Right lobe of liver (tissue), 6 donors: ENCODE measurements at regions not wholly inside any gene's neighbourhood (a gene's known extent, or its start where the extent isn't known, plus 50 kb on each side); places are given as distances from the start of the nearest gene placed in this dataset.
A peak's percentile ranks its signal among the peaks of the same experiment; 100 is the strongest.
"Not testable (repeated sequence)": the region's sequence is repeated elsewhere in the genome, so short reads cannot be mapped to it uniquely, and the experiment has no call there.

Experiments used
- ATAC-seq, 4 donors: fragments of 200-7000 bp; cut with Tn5 transposase; one replicate each; pipeline ENCODE4 v1.9.1; 2020; ENCODE audit warnings: mild to moderate bottlenecking in 4 of 4, moderate library complexity in 4 of 4
- DNase-seq, 3 donors: peaks; one replicate each; pipeline ENCODE4 v3.0.0-alpha.2; 2020
- H3K27ac ChIP-seq, 3 donors: fragments of 200-600 bp; one replicate each; pipeline ENCODE4 v1.8.0; 2022
- H3K27me3 ChIP-seq, 2 donors: fragments of 200-600 bp; one replicate each; pipeline ENCODE4 v1.8.0; 2022
- H3K36me3 ChIP-seq, 4 donors: fragments of 200-600 bp; sonication (generic) in 1 of 4; one replicate each; pipeline versions ENCODE4 v1.5.1 to v1.8.0; 2017 to 2022; ENCODE audit warnings: control low read depth in 1 of 4
- H3K4me1 ChIP-seq, 4 donors: fragments of 200-600 bp; sonication (generic) in 1 of 4; one replicate each; pipeline versions ENCODE4 v1.5.1 to v1.8.0; 2017 to 2022; ENCODE audit warnings: control low read depth in 1 of 4
- H3K4me3 ChIP-seq, 3 donors: fragments of 200-600 bp; one replicate each; pipeline ENCODE4 v1.8.0; 2022
- H3K9me3 ChIP-seq, 4 donors: fragments of 200-600 bp; sonication (generic) in 1 of 4; one replicate each; pipeline versions ENCODE4 v1.5.1 to v1.8.0; 2017 to 2022; ENCODE audit warnings: control low read depth in 1 of 4
- POLR2A ChIP-seq: fragments of 450-650 bp; IDR thresholded peaks from one replicate; pipeline ENCODE4 v1.6.1; 2017; ENCODE audit warnings: antibody characterized with exemption, mild to moderate bottlenecking
- WGBS: methylation state at CpG from one replicate; pipeline ENCODE4 v1.1.6; 2018; ENCODE audit warnings: low coverage, low lambda C conversion rate; ENCODE audit not compliant: insufficient coverage; ENCODE audit errors: missing lambda C conversion rate; 5-methylcytosine and 5-hydroxymethylcytosine counted together
- intact Hi-C, 2 donors: fragments of 100-400 bp; cut with DNase I; formaldehyde crosslinking; loops; one replicate each; pipeline versions ENCODE4 v1.11.2 to v1.14.1; 2022
- TF ChIP-seq, protein P1 (sequence below), 4 donors: fragments of 200-600 bp in 3 of 4; fragments of 450-650 bp in 1 of 4; IDR thresholded peaks; one replicate each; pipeline versions ENCODE4 v1.5.1 to v1.8.0; 2016 to 2022; ENCODE audit warnings: antibody characterized with exemption in 4 of 4, mild to moderate bottlenecking in 2 of 4
- donor health status: DM: no; HTN: yes; CAD: no.
- donor health status: DM: no; HTN: no; CAD: no.
- donor health status: DM: no; HTN: no; CAD: no.
- donor health status: DM: no; HTN: yes; CAD: no.
- donor health status: DM: no; HTN: yes; CAD: no.

DNA sequence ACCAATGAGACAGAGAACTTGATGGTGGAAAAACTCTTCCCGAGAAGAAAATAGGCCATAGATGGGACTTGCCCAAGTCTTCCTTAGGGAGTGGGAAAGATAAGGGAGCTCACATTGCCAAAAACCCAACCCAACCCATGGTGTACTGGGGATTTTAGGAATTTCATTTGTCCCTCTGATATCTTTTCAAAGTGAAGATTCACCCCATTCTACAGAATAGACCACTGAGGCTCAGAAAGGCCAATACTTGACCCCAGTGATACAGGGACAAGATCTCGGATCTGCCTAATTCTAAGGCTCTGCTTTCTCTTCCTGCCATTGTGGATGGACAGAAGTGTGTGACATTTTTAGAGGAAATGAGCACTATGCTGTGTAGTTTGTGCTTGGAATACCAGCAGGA lies 159.0 kb downstream of the MYCN start:
- H3K36me3 ChIP-seq, result no peaks in the 10 kb centered on the region
- no peak for DNase-seq
- no peak for ATAC-seq
- WGBS, result 83% methylated on average over 2 of the region's 2 CpGs
- TF ChIP-seq POLR2A, result no peak
- TF ChIP-seq, protein P1, sequence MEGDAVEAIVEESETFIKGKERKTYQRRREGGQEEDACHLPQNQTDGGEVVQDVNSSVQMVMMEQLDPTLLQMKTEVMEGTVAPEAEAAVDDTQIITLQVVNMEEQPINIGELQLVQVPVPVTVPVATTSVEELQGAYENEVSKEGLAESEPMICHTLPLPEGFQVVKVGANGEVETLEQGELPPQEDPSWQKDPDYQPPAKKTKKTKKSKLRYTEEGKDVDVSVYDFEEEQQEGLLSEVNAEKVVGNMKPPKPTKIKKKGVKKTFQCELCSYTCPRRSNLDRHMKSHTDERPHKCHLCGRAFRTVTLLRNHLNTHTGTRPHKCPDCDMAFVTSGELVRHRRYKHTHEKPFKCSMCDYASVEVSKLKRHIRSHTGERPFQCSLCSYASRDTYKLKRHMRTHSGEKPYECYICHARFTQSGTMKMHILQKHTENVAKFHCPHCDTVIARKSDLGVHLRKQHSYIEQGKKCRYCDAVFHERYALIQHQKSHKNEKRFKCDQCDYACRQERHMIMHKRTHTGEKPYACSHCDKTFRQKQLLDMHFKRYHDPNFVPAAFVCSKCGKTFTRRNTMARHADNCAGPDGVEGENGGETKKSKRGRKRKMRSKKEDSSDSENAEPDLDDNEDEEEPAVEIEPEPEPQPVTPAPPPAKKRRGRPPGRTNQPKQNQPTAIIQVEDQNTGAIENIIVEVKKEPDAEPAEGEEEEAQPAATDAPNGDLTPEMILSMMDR (IDR thresholded peaks at IDR 0.05), result no peak
- H3K4me3 ChIP-seq, result no peak overlapping the region
- no peak overlapping the region for H3K27ac ChIP-seq
- no peaks in the 10 kb centered on the region for H3K9me3 ChIP-seq
- H3K4me1 ChIP-seq, result peaks cover 0 to 32% (median 6%) of the 10 kb centered on the region in 4 donors
- no peaks in the 10 kb centered on the region for H3K27me3 ChIP-seq
- intact Hi-C loops, result no loop called here

DNA sequence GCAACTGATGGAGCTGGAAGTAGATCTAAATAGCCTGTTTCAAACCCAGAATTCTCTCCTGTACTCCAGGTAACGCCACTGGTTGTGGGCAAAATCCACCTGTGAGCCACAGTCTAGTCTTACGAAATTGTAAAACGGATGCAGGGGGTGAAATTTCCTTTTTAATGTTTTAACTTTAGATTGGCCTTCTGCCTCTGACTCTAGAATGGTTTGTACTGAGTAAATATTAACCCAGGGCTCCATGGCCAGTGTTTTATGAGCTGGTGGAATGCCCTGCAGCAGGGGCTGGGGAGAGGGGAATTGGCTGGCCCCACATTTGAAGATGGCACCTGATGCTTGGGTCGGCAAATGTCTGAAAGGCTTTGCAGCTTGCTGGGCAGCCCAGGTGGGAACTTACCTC lies 156.6 kb downstream of the MYCN start:
- peak; percentile 85 to 91 (median 88) for ATAC-seq
- H3K36me3 ChIP-seq, result no peaks in the 10 kb centered on the region
- H3K27ac ChIP-seq, result peak overlapping the region in 1 of 3 donors; percentile 46
- no peak overlapping the region for H3K4me3 ChIP-seq
- H3K9me3 ChIP-seq, result no peaks in the 10 kb centered on the region
- DNase-seq, result peak in 1 of 3 donors; percentile 54
- H3K4me1 ChIP-seq, result peaks cover 0 to 28% (median 3%) of the 10 kb centered on the region in 4 donors
- intact Hi-C loops, result no loop called here
- WGBS, result 33% methylated on average over 4 of the region's 4 CpGs
- no peak for TF ChIP-seq POLR2A
- TF ChIP-seq, protein P1 (IDR thresholded peaks at IDR 0.05), result no peak
- no peaks in the 10 kb centered on the region for H3K27me3 ChIP-seq

DNA sequence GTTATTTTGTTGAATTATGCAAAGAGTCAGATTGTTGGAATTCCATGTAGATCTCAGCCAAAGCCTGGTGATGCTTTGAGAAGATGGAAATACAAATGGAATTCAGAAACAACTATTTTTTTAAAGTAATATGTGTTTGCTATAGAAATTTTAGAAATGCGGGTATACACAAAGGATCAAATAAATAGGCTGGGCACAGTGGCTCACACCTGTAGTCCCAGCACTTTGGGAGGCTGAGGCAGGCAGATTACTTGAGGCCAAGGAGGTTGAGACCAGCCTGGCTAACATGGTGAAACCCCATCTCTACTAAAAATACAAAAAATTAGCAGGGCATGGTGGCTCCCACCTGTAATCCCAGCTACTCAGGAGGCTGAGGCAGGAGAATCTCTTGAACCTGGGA lies 155.1 kb downstream of the MYCN start:
- H3K27me3 ChIP-seq, ATAC-seq, H3K4me3 ChIP-seq, H3K36me3 ChIP-seq, H3K9me3 ChIP-seq, H3K27ac ChIP-seq, intact Hi-C loops, DNase-seq: not testable (repeated sequence)
- H3K4me1 ChIP-seq, result peaks cover 0 to 28% (median 3%) of the 10 kb centered on the region in 4 donors
- WGBS, result 25% methylated on average over 1 of the region's 1 CpG

DNA sequence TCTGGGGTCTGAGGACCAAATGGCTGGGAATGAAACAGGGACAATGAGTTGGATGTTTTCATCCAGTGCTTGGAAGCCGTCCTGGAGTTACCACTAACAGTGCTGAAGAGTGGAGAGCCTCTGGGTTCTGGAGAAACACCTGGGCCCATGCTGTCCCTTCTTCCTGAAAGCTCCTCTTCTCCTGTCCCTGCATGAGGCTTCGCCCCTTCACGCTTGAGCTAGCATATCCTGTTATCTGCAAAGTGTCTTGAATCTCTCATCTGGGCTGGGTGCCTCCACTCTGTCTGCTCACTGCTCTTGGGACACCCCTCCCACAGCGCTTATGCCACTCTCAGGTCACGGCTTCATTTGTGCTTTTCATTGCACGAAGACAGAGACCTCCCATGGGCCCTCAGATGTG lies 154.5 kb downstream of the MYCN start:
- no peak for TF ChIP-seq POLR2A
- TF ChIP-seq, protein P1 (IDR thresholded peaks at IDR 0.05), result no peak
- 82% methylated on average over 4 of the region's 6 CpGs for WGBS
- no peak overlapping the region for H3K27ac ChIP-seq
- no peaks in the 10 kb centered on the region for H3K9me3 ChIP-seq
- H3K36me3 ChIP-seq, result no peaks in the 10 kb centered on the region
- ATAC-seq (no peak), DNase-seq (no peak)
- H3K4me3 ChIP-seq, result no peak overlapping the region
- H3K4me1 ChIP-seq, result peaks cover 0 to 28% (median 3%) of the 10 kb centered on the region in 4 donors
- no peaks in the 10 kb centered on the region for H3K27me3 ChIP-seq
- intact Hi-C loops, result no loop called here

DNA sequence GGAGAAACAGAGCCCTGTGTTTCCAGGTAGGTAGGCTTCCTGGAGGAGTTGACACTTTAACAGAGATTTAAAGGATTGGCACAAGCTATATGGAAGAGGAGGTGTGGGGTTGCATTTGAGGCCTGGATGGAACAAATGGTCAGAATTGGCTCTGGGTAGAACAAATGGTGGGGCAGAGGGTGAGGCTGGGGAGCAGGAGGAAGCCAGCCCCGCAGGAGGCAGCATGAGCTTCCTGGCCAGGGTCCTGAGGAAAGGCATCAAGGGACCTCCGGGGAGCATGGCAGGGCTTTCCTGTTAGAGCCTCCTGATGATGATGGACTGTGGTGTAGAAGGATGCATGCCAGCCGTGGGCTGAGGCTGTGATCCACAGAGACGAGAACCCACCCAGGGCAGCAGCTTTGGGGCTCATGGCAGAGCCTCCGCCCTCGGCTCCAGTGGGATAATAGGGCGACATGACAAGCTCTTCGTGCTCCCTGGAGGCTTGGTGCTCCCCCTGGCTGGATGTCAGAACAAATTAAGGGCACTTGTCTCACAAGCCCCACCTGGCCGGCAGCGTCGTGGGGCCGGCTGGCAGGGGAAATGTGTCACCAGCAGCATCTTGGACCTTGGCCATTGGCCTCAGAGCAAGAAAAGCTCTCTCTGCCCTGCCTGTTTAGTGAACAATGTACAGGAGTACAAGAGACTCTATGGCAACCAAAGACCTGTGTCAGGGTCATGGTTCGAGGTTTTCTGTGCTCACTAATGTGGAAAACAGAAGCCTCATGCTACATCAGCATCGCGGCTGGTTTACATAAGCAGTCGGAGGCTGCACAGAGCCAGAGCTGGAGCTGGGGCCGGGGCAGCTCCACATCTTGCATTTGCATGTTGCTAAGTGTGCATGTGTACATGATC lies 153.5 kb downstream of the MYCN start:
- no peak overlapping the region for H3K4me3 ChIP-seq
- no peaks in the 10 kb centered on the region for H3K36me3 ChIP-seq
- ATAC-seq (peak; percentile 47 to 84 (median 59)), DNase-seq (peak in 1 of 3 donors; percentile 70)
- no peak for TF ChIP-seq POLR2A
- TF ChIP-seq, protein P1 (IDR thresholded peaks at IDR 0.05), result no peak
- no peak overlapping the region for H3K27ac ChIP-seq
- whole genome bisulfite sequencing, result no CpG with 5 or more reads among the region's 17 CpGs
- intact Hi-C loops, result no loop called here
- H3K27me3 ChIP-seq, result no peaks in the 10 kb centered on the region
- peaks cover 0 to 28% (median 3%) of the 10 kb centered on the region in 4 donors for H3K4me1 ChIP-seq
- no peaks in the 10 kb centered on the region for H3K9me3 ChIP-seq
